ENCODE measurements at regions not wholly inside any gene's neighbourhood (a gene's known extent, or its start where the extent isn't known, plus 50 kb on each side); places are given as distances from the start of the nearest gene placed in this dataset.

DNA sequence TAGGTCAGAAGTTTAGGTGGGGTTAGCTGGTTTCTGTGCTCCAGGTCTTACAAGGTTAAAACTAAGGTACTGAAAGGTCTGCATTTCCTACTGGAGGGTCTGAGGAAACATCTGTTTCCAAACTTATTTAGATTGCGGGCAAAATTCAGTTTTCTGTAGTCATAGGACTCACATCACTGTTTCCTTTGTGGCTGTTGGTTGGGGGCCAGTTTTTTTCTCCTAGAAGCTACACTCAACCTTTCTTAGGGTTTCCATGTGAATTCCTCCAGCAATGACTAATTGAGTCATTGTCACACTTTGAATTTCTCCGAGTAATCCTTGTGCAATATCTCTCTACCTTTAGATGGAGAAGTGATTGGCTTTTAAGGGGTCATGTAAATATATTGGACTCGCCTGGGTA, 773.4 kb upstream of the SLITRK1 start:
- H3K27ac ChIP-seq: no peak overlapping the region
- 58 to 66% (median 61%) methylated on average over 3 of the region's 3 CpGs for WGBS, 4 donors
- ATAC-seq: no peak
- H3K36me3 ChIP-seq: no peaks in the 10 kb centered on the region
- TF ChIP-seq, protein P1, sequence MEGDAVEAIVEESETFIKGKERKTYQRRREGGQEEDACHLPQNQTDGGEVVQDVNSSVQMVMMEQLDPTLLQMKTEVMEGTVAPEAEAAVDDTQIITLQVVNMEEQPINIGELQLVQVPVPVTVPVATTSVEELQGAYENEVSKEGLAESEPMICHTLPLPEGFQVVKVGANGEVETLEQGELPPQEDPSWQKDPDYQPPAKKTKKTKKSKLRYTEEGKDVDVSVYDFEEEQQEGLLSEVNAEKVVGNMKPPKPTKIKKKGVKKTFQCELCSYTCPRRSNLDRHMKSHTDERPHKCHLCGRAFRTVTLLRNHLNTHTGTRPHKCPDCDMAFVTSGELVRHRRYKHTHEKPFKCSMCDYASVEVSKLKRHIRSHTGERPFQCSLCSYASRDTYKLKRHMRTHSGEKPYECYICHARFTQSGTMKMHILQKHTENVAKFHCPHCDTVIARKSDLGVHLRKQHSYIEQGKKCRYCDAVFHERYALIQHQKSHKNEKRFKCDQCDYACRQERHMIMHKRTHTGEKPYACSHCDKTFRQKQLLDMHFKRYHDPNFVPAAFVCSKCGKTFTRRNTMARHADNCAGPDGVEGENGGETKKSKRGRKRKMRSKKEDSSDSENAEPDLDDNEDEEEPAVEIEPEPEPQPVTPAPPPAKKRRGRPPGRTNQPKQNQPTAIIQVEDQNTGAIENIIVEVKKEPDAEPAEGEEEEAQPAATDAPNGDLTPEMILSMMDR (IDR thresholded peaks at IDR 0.05): no peak
- TF ChIP-seq POLR2A (IDR thresholded peaks at IDR 0.05): no peak
- H3K4me3 ChIP-seq: no peak overlapping the region
- peaks cover 0 to 7% (median 0%) of the 10 kb centered on the region in 12 donors for H3K9me3 ChIP-seq
- DNase-seq: no peak
- H3K27me3 ChIP-seq: no peaks in the 10 kb centered on the region
- intact Hi-C loops (cut with DNase I): no loop called here
- H3K4me1 ChIP-seq: peaks cover 0 to 18% (median 0%) of the 10 kb centered on the region in 12 donors

DNA sequence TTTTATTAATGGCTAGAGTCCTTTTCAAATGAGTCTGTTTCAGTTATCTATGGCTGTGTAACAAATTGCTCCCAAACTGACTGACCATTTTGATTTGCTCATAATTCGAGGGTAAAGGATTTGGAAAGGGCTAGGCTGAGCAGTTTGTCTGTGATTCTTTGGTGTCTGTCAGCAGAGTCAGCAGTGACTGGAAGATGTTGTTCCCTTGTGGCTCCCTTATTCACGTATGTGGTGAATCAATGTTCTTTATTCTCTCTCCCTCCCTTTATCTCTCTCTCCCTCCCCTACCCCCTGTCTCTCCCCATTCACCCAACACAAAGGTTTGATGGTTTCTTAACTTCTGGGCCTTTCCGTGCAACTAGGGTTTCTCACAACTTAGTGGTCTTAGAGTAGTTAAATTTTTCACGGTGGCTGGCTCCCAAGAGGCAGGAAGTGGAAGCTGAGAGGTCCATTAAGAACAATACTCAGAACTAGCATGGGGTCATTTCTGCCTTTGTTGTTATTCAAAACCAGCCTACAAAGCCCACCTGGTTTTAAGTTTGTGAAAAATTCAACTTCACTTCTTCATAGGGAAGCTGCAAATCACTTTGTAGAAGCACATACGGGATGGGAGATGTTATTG, 772.5 kb upstream of the SLITRK1 start:
- 48 to 63% (median 55%) methylated on average over 5 of the region's 5 CpGs for WGBS, 4 donors
- no peak for TF ChIP-seq POLR2A (IDR thresholded peaks at IDR 0.05)
- TF ChIP-seq, protein P1 (IDR thresholded peaks at IDR 0.05): no peak

DNA sequence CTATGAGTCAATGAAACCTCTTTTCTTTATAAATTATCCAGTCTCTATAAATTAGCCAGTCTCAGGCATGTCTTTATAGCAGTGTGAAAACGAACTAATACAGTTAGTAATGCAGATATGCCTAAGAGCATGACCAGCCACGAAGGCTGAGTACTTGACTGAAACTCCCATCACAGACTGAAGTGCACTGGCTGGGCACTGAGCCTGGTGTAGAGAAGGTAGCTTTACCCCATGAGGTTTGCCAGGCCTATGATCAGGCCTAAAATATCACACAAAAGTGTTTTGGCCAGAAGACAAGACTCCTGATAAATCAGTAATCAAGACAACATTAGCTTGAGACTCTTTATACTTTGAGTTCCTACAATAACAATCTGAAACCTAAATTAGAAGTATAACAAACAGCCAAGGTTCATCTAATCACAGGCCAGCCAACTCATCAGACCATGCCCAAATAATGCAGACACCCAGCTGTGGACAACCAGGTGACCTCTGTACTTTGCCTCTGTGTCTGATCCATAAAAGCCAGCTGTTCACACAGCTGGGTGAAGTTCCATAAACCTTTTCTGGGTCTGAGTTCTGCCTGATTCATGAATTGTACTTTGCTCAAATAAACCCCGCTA, 771.8 kb upstream of the SLITRK1 start:
- TF ChIP-seq POLR2A (IDR thresholded peaks at IDR 0.05): no peak
- TF ChIP-seq, protein P1 (IDR thresholded peaks at IDR 0.05): no peak
- no peak overlapping the region for H3K4me3 ChIP-seq
- DNase-seq: peak; percentile 37 to 79 (median 55)
- H3K27ac ChIP-seq: peak overlapping the region; percentile 15 to 82 (median 56)
- intact Hi-C loops (cut with DNase I): no loop called here
- peaks cover 0 to 17% (median under 1%) of the 10 kb centered on the region in 12 donors for H3K4me1 ChIP-seq
- H3K36me3 ChIP-seq: no peaks in the 10 kb centered on the region
- ATAC-seq: peak; percentile 91 to 98 (median 95)
- peaks cover 0 to 7% (median 0%) of the 10 kb centered on the region in 12 donors for H3K9me3 ChIP-seq
- WGBS, 4 donors: 49 to 63% (median 57%) methylated on average over 3 of the region's 3 CpGs
- no peaks in the 10 kb centered on the region for H3K27me3 ChIP-seq

More for the DNA sequence above, 772.5 kb upstream of the SLITRK1 start:
- no peak overlapping the region for H3K4me3 ChIP-seq
- H3K27ac ChIP-seq: peak overlapping the region in 11 of 12 donors; percentile 15 to 82 (median 46)
- H3K36me3 ChIP-seq: no peaks in the 10 kb centered on the region
- H3K27me3 ChIP-seq: no peaks in the 10 kb centered on the region
- H3K9me3 ChIP-seq: peaks cover 0 to 7% (median 0%) of the 10 kb centered on the region in 12 donors
- intact Hi-C loops (cut with DNase I): no loop called here
- H3K4me1 ChIP-seq: peaks cover 0 to 19% (median 0%) of the 10 kb centered on the region in 12 donors
- ATAC-seq (no peak), DNase-seq (no peak)

DNA sequence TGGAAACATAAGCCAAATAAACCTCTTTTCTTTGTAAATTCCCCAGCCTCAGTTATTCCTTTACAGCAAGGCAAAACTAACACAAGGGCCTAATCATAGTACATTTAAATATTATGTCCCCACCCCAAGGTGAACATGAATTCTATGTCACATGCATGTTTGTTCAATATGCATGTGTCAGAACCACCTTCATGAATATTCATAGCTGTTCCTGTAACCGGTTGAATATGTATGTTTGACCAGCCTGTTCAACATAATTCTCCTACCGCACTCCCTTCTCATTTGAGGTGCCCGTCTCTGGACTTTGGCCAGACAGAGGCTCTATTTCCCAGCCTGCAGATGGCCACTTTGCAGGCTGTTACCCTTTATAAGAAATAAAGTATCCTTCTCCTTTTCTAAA, 769.4 kb upstream of the SLITRK1 start:
- intact Hi-C loops (cut with DNase I): no loop called here
- no peak for TF ChIP-seq POLR2A (IDR thresholded peaks at IDR 0.05)
- TF ChIP-seq, protein P1 (IDR thresholded peaks at IDR 0.05): no peak
- ATAC-seq: no peak
- Histone ChIP-seq H3K4me1 (peaks cover 0 to 15% (median 2%) of the 10 kb centered on the region in 12 donors), H3K27me3 (no peaks in the 10 kb centered on the region), H3K4me3 (no peak overlapping the region), H3K36me3 (no peaks in the 10 kb centered on the region), H3K27ac (peak overlapping the region in 1 of 12 donors; percentile 23), H3K9me3 (peaks cover 0 to 7% (median 0%) of the 10 kb centered on the region in 12 donors)
- no peak for DNase-seq
- WGBS, 4 donors: 80 to 97% (median 86%) methylated on average over 3 of the region's 3 CpGs
